GM23338 (cell line): ENCODE measurements at regions not wholly inside any gene's neighbourhood (a gene's known extent, or its start where the extent isn't known, plus 50 kb on each side); places are given as distances from the start of the nearest gene placed in this dataset.

Experiments used
- ATAC-seq: fragments of 200-7000 bp; cut with Tn5 transposase; 3 replicates; pipeline ENCODE4 v1.9.1; 2020
- DNase-seq: peaks from one replicate; pipeline ENCODE4 v3.0.0-alpha.2; 2015; ENCODE audit warnings: low spot score
- H2AFZ ChIP-seq: fragments of 200-600 bp; sonication (generic); 2 replicates; pipeline ENCODE4 v1.8.0; 2016; ENCODE audit warnings: antibody characterized with exemption, mild to moderate bottlenecking, moderate library complexity
- H3F3A ChIP-seq: fragments of 200-600 bp; sonication (generic); replicated peaks from 2 replicates; pipeline ENCODE4 v1.8.0; 2017; ENCODE audit warnings: antibody characterized with exemption, mixed run types, low read depth
- H3K27ac ChIP-seq: fragments of 200-600 bp; sonication (generic); 2 replicates; pipeline ENCODE4 v1.6.1; 2016; ENCODE audit warnings: low read depth
- H3K27me3 ChIP-seq: fragments of 200-600 bp; sonication (generic); 2 replicates; pipeline ENCODE4 v1.8.0; 2016; ENCODE audit warnings: mild to moderate bottlenecking, mixed run types, moderate library complexity; ENCODE audit not compliant: insufficient read depth
- H3K36me3 ChIP-seq: fragments of 200-600 bp; sonication (generic); 2 replicates; pipeline ENCODE4 v1.8.0; 2016; ENCODE audit warnings: mild to moderate bottlenecking; ENCODE audit not compliant: insufficient read depth
- H3K4me1 ChIP-seq: fragments of 200-600 bp; sonication (generic); 2 replicates; pipeline ENCODE4 v1.8.0; 2016; ENCODE audit warnings: mild to moderate bottlenecking, moderate library complexity; ENCODE audit not compliant: insufficient read depth
- H3K4me2 ChIP-seq: fragments of 200-600 bp; sonication (generic); 2 replicates; pipeline ENCODE4 v1.7.1; 2017; ENCODE audit warnings: mixed run types
- H3K4me3 ChIP-seq: fragments of 200-600 bp; sonication (generic); 2 replicates; pipeline ENCODE4 v1.6.1; 2016; ENCODE audit warnings: mixed run types
- H3K79me2 ChIP-seq: fragments of 200-600 bp; sonication (generic); replicated peaks from 2 replicates; pipeline ENCODE4 v1.8.0; 2017; ENCODE audit warnings: mild to moderate bottlenecking; ENCODE audit not compliant: insufficient read depth
- H3K9me2 ChIP-seq: fragments of 200-600 bp; sonication (generic); 2 replicates; pipeline ENCODE4 v1.8.0; 2017; ENCODE audit not compliant: insufficient read depth
- H4K20me1 ChIP-seq: fragments of 200-600 bp; sonication (generic); replicated peaks from 2 replicates; pipeline ENCODE4 v1.8.0; 2017; ENCODE audit warnings: mild to moderate bottlenecking; ENCODE audit not compliant: insufficient read depth
- H3K27ac Mint-ChIP-seq: 2 replicates; pipeline ENCODE4 v1.8.0; 2020; ENCODE audit warnings: inconsistent platforms, mild to moderate bottlenecking, moderate library complexity, mixed read lengths
- H3K27me3 Mint-ChIP-seq: 3 replicates; pipeline ENCODE4 v1.8.0; 2022; ENCODE audit warnings: low read depth, mild to moderate bottlenecking, moderate library complexity, mixed read lengths, inconsistent platforms; ENCODE audit not compliant: insufficient read depth, poor library complexity
- H3K36me3 Mint-ChIP-seq: 3 replicates; pipeline ENCODE4 v1.8.0; 2021; ENCODE audit warnings: low read depth, mild to moderate bottlenecking, inconsistent platforms, moderate library complexity, mixed read lengths
- H3K4me1 Mint-ChIP-seq: 3 replicates; pipeline ENCODE4 v1.8.0; 2020; ENCODE audit warnings: mild to moderate bottlenecking, inconsistent platforms, mixed read lengths
- H3K4me3 Mint-ChIP-seq: 3 replicates; pipeline ENCODE4 v1.8.0; 2021; ENCODE audit warnings: moderate library complexity, mild to moderate bottlenecking, inconsistent platforms, mixed read lengths
- H3K9me3 Mint-ChIP-seq: 3 replicates; pipeline ENCODE4 v1.8.0; 2020; ENCODE audit warnings: moderate library complexity, mild to moderate bottlenecking, inconsistent platforms, mixed read lengths
- CREB1 ChIP-seq: fragments of 250-450 bp; sonication (Bioruptor Pico); IDR thresholded peaks from 2 replicates; pipeline ENCODE4 v1.5.0; 2020; ENCODE audit warnings: low read depth, mild to moderate bottlenecking, moderate library complexity
- EZH2 ChIP-seq: fragments of 200-600 bp; sonication (generic); IDR thresholded peaks from one replicate; pipeline ENCODE4 v1.8.0; 2017; ENCODE audit warnings: antibody characterized with exemption, mild to moderate bottlenecking, low read depth; ENCODE audit not compliant: unreplicated experiment
- EZH2phosphoT487 ChIP-seq: fragments of 200-600 bp; sonication (generic); IDR thresholded peaks from one replicate; pipeline ENCODE4 v1.8.1; 2018; ENCODE audit warnings: antibody characterized with exemption; ENCODE audit not compliant: unreplicated experiment
- JUNB ChIP-seq: IDR thresholded peaks from one replicate; pipeline ENCODE4 v1.6.1; 2016; ENCODE audit warnings: antibody characterized with exemption; ENCODE audit not compliant: unreplicated experiment
- NANOG ChIP-seq: IDR thresholded peaks from 2 replicates; pipeline ENCODE4 v1.6.1; 2016; ENCODE audit warnings: antibody characterized with exemption, borderline replicate concordance
- POLR2AphosphoS5 ChIP-seq: IDR thresholded peaks from 2 replicates; pipeline ENCODE4 v1.6.1; 2016; ENCODE audit warnings: antibody characterized with exemption, low read depth
- STAT1 ChIP-seq: IDR thresholded peaks from one replicate; pipeline ENCODE4 v1.6.1; 2016; ENCODE audit warnings: antibody characterized with exemption; ENCODE audit not compliant: unreplicated experiment
- ZNF114 ChIP-seq: fragments of 250-450 bp; sonication (Bioruptor Pico); IDR thresholded peaks from 2 replicates; pipeline ENCODE4 v1.5.0; 2020; ENCODE audit warnings: mild to moderate bottlenecking, moderate library complexity
- ZNF331 ChIP-seq: fragments of 250-450 bp; sonication (Bioruptor Pico); IDR thresholded peaks from 2 replicates; pipeline ENCODE4 v1.5.0; 2020; ENCODE audit warnings: low read depth, mild to moderate bottlenecking, moderate library complexity
- ZNF462 ChIP-seq: fragments of 250-450 bp; sonication (Bioruptor Pico); IDR thresholded peaks from 2 replicates; pipeline ENCODE4 v1.5.0; 2020; ENCODE audit warnings: mild to moderate bottlenecking, moderate library complexity

GRCh38 chr4:67036791-67037190 lies 508.5 kb downstream of the CENPC start (continued):
- TF ChIP-seq ZNF462 (CRISPR knock-in tag) (no peak), EZH2phosphoT487 (no peak), JUNB (no peak), ZNF331 (CRISPR knock-in tag) (no peak), CREB1 (CRISPR knock-in tag) (no peak), ZNF114 (CRISPR knock-in tag) (no peak)

- ATAC-seq (no peak), DNase-seq (no peak)
- Mint-ChIP-seq H3K4me1 (no peaks in the 10 kb centered on the region), H3K27me3 (no peaks in the 10 kb centered on the region), H3K4me3 (no peak overlapping the region), H3K36me3 (no peaks in the 10 kb centered on the region), H3K27ac (no peak overlapping the region), H3K9me3 (no peaks in the 10 kb centered on the region)
- H3K9me2 ChIP-seq: peaks cover 7% of the 10 kb centered on the region; the same call in 1 of the 2 replicates
- H3K4me2 ChIP-seq: no peak overlapping the region
- no peaks in the 10 kb centered on the region for H3K27me3 ChIP-seq
- no peaks in the 10 kb centered on the region for H4K20me1 ChIP-seq
- no peak overlapping the region for H3K27ac ChIP-seq
- H3K79me2 ChIP-seq: no peaks in the 10 kb centered on the region
- H2AFZ ChIP-seq: no peak overlapping the region
- H3F3A ChIP-seq: no peaks in the 10 kb centered on the region
- H3K4me1 ChIP-seq: no peaks in the 10 kb centered on the region
- H3K36me3 ChIP-seq: no peaks in the 10 kb centered on the region
- no peak overlapping the region for H3K4me3 ChIP-seq
- no peak for TF ChIP-seq CREB1 (CRISPR knock-in tag)
- no peak for TF ChIP-seq JUNB
- TF ChIP-seq POLR2AphosphoS5: no peak
- TF ChIP-seq EZH2: no peak
- TF ChIP-seq NANOG: no peak
- TF ChIP-seq ZNF331 (CRISPR knock-in tag): no peak
- TF ChIP-seq ZNF462 (CRISPR knock-in tag): no peak
- no peak for TF ChIP-seq STAT1
- TF ChIP-seq EZH2phosphoT487: no peak
These were observed 509.3 kb downstream of the CENPC start for GRCh38 chr4:67035986-67036385.
